ENCODE measurements at regions not wholly inside any gene's neighbourhood (a gene's known extent, or its start where the extent isn't known, plus 50 kb on each side); places are given as distances from the start of the nearest gene placed in this dataset.
A peak's percentile ranks its signal among the peaks of the same experiment; 100 is the strongest.

DNA sequence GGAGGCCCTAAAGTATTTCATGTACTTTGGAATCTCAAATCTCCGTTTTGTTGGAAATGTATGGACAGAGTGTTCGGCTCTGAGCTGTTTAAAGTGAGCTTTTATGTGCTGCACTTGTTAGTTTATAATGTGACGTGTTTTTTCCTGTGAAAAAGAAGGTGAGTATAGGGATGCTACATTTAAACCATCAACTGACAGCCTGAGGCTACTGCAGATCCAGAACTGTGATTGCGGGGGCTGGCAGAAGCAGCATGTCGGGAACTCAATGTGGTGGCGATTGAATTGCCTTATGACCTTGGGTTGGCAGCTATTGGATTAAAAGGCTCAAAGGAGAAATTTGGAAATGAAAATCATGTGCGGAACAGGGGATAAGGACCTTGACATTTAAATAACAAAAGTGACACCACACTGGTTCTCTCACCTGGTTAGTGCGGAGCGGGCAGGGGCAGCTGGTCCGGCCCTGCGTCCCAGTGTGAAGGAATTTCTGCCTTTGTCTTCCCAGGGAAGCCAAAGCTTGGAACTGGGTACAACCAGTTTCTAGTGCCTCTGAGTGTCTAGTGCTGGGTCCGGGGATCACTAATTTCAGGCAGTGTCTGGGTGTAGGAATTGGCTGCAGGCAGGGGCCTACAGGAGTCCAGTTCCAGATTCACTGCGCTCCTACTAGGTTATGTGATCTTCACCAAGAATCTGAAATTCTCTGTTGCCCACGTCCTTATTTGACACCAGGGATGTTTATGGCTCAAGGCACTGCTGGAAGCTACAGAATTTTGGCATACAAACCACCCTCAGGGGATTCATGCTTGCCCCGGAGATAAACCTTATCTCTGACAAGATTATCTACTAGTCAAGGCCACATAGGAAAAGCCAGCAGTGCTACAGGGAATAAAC is 120.7 kb upstream of the ERCC6L2 start:
- no peak for DNase-seq

DNA sequence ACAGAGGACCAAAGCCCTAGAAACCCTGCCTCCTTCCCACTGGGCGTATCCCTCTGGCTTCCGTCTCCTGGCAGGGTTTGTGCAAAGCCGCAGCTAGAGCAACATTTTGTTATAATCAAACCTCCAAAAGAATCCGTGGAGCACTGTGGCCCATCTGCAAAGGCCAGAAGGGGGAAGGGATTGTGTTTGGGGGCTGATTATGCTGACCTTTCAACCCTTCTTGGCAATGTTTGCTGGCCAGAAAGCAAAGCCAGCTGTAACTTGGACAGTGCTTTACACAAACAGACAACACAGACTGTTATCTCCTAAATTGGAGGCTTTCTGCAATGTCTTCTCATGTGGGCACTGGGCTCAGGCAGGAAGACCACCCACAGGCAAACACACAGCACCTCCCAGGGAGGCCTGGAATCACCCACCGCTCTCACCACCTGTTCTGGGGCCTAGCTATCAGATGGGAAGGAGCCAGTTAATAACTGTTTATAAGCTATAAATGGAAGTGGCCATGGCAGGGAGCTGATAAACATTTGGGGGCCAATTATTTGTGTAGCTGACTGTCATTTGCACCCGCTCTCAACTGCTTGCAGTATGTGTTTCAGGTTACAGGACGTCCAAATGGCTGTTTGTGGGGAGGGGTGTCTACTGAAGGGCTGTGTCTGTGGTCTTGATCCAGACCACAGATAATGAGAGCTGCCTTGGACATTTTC is 121.6 kb upstream of the ERCC6L2 start:
- no peak for DNase-seq

DNA sequence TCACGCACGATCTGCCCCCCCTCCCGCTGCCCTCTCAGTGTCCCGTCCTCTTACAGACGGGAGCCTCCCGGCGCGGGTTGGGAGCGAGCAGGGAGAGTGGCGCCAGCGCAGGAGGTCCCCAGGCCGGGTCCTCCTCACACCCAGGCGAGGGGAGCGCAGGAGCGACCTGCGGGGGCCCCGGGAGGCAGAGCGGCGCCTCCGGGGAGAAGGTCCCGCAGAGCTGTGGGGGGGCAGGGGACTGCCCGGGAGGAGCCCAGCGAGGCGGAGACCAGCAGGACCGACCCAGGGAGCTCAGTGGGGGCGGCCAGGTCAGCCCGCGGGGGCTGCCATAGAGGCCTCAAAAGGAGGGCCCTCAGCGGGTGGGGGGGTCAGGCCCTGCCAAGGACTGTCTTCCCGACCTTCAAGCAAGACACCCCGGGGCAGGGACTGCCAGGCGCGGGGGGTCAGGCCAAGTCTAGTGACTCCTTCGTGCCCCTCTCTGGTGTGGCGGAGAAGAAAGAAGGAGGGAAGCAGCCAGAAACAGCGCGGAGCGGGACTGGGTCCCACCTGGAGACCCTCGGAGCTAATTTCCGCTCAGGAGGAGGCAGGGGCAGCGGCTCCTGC is 123.3 kb upstream of the ERCC6L2 start:
- DNase-seq: no peak

DNA sequence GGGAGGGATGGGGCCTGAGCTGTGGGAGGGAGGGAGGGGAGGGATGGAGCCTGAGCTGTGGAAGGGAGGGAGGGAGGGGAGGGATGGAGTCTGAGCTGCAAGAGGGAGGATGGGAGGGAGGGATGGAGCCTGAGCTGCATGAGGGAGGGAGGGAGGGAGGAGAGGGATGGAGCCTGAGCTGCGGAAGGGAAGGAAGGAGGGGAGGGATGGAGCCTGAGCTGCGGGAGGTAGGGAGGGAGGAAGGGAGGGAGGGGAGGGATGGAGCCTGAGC is 124.0 kb upstream of the ERCC6L2 start:
- DNase-seq: no peak

DNA sequence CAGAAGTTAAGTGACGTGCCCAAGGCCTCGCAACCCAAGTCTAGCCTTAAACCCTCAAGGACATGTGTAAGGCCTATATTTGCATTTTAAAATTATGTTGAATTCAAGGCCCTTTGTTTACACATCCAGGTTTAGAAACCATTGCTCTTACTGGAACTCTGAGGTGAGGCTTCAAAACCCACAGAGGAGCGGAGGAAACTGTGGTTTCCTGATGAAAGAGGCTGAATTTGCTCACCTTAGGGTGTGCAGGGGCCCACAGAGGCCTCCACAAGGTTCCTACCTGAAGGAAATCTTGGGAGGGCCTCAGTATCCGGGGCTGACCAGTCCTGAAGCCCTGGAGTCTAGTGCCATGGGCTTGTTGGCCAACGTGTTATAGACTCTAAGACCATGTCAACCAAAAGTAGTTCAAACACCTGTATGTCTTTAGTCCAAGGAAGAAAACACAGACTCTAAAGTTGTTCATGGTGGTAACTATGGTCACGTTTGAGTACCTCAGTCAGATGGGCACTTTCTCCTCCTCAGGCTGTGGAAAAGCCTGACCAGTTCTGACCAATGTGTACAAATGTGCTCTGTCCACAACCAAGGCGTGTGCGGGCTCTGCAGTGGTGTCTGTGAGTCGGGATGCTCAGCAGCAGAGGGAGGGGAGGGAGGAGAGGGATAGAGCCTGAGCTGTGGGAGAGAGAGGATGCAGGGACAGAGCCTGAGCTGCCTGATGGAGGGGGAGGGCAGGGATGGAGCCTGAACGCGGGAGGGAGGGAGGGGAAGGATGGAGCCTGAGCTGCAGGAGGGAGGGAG is 124.6 kb upstream of the ERCC6L2 start:
- peak; percentile 15 for DNase-seq

DNA sequence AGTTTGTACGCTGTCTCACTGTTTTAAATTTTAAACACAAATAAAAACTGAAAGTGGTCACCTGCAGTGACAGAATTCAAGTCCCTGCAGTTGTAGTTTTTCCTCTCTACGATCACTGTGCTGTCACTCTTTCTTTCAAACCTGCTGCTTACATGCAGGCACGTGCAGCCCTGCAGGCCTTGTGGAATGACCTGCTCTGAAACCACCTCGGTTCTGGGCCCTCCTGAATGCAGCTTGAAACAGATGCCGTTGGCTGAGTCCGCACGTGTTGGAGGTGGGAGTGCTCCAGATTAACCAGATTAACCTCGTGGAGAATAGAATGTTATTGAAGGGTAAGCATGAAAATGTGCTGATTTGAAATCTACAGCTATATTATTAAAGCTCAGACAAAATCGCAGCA is 126.0 kb upstream of the ERCC6L2 start:
- no peak for DNase-seq

DNA sequence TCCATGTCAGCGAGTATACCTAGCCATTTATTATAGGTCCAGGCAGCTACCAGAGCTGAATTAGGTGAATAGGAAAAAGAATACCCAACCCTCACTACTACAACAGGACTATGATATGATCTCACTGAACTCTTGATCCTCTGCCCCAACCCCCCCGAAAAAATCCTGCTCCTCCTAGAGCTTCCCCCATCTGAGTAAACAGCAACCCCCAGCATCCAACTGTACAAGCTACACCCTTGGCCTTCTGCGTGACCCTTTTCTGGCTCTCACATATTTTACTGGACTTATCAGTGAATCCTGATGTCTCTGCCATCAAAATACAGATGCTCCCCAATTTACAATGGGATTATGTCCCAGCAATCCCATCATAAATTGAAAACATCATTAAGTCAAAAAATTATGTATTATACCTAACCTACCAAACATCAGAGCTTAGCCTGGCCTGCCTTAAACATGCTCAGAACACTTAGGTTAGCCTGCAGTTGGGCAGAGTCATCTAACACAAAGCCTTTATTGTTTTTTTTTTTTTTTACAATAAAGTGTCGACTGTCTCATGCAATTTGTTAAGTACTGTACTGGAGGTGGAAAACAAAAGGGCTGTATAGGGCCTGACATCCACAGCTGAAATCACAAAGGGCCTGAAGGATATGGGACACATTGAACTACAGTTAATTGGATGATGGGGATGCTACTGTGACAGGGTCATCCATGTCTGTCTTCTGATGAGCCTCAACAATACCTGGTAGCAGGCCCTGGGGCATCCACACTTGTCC is 128.9 kb upstream of the ERCC6L2 start:
- no peak for DNase-seq

DNA sequence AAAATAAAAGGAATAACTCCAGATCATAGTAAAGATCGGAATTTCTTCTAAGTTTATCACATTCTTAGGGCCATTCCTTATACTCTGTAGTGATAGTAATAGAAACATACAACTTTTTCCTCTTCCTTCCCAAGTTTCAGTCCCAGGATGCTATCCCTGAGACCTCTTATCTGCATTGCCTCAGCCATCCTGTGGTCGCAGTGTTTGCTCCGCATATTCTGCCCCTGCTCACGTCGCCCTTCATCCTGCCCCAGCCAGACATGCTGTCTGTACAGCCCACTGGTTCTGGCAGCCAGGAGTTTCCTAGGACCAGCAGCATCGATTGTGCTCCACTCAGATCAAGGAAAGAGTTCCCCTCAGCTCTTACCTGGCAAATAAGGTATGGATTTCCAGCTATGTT is 132.7 kb upstream of the ERCC6L2 start:
- no peak for DNase-seq

DNA sequence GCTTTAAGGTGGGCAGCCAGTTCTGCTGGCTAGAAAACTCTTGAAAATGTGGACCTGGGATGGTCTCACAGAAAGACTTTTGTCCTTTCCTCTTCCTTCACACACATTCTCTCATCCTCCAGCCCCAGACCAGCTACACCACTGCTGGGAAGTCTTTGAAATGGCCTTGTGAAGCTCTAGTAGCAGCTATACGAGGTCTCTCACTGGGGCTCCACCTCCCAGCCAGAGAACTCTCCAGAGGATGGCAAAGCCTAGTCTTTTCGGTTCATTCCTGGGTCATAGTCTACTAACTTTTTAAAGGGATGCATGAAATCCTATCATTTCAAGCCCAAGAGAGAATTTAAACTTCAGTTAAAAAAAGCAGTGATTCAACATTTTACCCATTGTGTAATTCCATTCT is 133.9 kb upstream of the ERCC6L2 start:
- no peak for DNase-seq

DNA sequence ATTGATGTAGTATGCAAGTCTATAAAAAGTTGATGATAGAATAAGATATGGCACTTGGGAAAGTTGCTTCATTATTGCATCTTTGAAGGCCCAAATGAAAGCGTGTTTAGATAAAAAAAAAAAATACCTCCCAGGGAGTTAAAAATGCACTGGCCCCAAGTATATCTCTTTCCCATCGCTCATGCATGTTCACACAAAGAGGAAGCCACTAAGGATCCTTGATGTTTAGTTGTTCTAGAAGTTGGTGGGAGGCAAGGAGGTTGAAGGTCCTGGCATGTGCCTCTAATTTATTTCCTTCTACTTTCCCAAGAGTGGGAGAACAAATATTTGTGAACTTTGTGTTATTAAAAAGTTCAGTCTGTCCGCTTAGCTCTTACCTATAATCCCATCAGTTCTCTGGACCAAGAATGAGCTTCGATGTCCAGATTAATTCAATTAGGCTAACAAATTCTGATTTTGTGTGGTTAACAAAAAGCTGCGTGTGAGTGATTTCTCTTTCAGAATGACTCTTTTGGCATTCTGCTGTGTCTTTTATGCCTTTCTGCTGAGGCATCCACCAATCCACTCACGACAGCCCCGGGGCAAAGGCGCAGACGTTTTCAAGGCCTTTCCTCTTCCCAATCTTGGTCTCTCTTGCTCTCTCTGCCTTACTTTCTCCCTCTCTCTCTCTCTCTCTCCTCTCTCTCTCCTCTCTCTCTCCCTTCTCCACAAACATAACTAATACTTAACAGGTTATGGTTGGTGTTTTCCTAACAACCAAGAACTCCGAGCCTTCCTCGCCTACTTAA is 135.1 kb upstream of the ERCC6L2 start:
- DNase-seq: no peak

DNA sequence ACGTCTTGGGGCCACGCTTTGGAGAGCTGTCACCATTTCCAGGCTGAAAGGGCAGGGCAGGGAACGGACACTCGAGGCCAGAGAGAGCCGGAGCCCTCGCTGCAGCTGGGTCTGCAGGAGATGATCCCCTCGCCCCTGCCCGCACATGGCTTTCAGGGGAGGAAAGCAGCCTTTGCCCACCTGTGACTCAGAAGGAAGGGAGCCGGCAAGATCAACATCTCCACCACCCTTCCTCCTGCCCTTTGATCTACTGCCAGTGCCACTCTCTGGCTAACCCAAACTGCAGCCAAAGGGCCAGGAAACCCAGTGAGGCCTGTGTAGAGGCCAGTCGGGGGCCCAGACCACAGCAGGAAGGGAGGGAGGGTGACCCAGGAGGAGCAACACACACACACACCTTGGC is 137.1 kb upstream of the ERCC6L2 start:
- DNase-seq: no peak

DNA sequence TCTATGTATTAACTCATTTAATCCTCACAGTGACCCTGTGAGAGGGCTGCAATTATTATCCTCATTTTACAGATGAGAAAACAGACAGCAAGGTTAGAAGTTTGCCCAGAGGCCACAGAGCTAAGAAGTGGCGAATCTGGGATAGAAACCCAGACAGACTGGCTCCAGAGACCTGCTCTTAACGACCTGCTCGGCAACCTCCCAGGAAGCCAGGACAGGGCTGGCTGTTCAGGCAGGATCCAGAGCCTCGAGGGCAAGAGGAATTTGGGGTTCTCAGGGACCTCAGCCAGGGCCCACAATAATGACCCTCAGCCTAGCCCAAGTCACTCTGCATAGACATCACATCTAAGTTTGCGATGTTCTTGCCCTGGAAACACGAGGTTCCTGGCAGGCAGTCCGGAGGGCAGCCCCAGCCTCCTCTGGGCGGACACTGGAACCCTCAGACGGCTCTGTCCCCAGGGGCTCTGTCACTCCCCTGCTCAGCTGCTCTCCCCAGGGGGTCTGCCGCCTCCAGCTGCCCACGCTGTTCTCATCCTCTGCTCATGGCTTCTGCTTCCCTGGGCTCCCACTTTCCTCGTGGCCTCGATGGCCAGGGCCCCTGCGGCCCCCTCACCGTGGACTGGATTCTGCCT is 138.5 kb upstream of the ERCC6L2 start:
- DNase-seq: no peak

DNA sequence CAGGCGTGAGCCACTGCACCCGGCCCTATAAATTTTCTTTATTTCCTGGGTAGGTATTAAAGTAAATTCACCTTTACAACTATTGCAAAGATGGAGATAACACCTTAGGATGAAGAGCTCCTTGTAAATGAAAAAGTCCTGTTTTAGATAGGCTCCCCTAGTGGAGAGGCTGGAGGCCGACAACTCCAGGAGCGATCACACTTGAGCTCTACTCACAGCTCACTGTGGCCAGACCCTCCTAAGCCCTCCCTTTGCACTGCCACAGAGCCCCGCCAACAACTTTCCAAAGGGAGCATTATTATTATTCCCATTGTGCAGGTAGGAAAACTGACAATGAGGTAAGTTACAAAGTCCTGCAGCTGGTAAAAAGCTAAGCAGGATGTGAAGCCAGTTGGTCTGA is 139.1 kb upstream of the ERCC6L2 start:
- DNase-seq: no peak

DNA sequence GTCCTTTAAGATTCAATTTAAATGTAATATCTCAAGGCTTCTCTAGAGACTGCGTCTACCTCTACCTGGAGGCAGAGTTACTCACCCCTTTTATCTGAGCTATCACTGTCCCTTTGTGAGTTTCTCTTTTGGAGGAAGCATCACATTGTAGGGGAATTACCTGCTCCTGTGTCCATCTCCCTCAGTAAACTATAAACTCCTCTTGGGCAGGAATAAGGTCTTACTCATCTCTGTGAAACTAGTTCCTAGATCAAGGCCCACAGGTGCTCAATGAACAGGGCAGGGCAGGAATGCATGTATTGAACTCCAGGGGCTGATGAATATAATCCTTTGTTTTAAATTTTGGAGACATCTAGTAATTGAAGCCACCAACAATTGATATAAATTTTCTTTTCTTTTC is 139.8 kb upstream of the ERCC6L2 start:
- no peak for DNase-seq

DNA sequence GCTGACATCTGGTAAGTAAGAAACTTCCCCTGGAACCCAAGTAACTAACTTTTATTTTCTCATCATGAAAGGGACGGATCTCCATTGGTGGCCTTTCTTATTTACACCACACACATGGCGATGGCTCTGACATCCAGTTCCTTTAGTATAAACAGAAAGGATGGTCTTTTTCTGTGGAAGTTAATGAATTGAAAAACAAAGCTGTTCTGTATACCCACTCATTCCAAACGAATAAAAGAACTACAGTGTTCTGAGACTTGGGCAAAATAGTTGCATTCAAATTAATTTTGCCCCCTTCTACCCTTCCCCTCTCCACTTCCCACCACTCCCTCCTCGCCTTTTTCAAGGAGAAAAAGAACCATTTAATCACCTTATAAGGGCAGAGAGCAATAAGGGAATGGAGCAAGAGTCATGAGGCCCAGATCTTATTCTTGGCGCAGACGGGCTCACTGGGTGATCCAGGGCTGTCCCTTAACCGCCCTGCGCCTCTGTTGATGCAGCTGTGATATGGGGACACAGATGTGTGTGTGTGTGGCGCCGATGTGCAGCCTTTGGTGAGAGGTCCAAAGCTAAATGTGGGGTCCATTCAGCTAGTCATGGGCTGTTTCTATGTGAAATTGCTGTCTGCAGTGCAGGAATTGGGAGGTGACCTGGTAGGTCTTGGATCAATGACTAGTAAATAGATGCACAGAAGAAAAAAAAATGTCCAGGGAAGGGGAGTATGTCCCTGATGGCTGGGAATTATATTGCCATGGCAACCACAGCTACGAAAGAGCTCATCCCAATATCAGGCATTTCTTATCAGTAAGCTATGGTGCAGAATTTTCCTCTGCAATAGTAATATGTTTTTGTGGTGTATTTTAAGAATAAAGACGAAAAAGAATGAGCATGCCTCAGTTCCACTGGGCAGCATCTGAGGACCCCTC is 141.5 kb upstream of the ERCC6L2 start:
- no peak for DNase-seq

DNA sequence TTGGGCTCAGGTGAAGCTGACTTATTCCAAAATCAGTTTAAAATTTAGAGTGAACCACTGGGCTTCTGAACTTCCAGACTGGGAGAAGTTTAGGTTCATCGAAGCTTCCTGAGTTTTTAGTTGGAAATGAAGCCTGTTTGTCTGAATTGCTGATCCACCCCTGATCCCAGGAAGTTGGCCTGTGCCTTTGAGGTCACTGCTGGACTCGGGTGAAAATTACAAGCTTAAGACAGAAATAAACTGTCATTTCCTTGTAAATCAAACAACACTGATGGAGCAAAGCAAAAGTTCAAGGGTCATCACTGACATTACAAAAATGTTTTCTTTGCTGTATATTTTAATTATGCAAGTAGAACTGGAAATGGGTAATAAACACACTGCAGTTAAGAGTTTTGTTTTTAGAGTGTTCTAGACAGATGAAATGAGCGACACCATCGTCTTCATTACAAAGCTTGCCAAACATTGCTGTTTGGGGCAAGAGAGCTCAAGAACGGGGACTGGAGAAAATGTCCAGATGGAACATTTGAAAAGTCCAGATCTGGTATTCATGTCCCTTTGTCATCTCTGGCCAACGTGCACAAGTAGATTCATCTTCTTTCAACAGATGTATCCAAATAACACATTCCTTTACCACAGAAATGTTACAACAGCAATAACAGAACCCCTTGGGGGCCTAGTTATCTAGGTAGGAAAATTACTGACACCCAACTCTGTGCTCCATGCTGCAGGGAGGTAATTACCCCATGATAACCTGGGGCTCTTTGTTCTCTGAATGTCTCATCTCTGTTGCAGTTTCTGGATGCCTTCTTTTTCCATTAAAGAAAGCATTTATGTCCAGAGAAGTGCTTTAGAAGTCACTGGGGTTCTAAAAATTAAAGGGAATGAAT is 142.4 kb upstream of the ERCC6L2 start:
- no peak for DNase-seq

DNA sequence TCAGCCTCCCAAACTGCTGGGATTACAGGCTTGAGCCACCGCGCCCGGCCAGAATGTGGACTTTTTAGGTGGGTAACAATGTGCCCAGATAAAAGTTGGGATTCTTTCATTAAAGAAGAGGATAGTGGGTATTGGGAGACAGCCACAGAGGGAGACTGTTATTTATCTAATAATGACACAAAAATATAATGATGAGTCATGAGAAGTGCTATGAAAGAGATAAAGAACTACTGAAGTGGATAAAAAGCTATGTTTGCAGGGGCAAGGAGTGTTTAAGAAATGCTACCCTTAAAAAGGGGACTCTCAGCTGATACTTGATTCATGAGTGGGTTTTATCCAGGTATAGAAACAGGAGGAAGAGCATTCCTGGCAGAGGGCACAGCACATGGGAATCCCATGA is 143.6 kb upstream of the ERCC6L2 start:
- no peak for DNase-seq

DNA sequence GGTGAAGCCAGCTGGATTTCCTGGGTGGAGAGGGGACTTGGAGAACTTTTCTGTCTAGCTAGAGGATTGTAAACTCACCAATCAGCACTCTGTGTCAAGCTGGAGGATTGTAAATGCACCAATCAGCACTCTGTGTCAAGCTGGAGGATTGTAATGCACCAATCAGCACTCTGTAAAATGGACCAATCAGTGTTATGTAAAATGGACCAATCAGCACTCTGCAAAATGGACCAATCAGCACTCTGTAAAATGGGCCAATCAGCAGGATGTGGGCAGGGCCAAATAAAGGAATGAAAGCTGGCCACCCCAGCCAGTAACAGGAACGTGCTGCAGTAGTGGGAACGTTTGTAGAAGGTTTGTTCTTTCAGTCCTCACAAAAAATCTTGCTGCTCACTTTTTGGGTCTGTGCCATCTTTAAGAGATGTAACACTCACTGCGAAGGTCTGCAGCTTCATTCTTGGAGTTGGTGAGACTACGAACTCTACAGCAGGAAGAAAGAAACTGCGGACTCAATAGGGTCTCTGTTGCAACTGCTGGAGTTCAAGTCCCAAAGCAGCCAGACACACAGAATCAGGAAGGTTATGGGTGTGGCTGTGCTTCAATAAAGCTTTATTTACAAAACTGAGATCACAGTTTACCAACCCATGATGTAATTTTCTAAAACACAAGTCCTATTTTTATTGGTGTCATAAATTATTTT is 145.7 kb upstream of the ERCC6L2 start:
- no peak for DNase-seq
